Breast epithelium (tissue), 3 donors: ENCODE measurements at regions not wholly inside any gene's neighbourhood (a gene's known extent, or its start where the extent isn't known, plus 50 kb on each side); places are given as distances from the start of the nearest gene placed in this dataset.

Experiments used
- POLR2A ChIP-seq: fragments of 450-650 bp; IDR thresholded peaks from one replicate; pipeline ENCODE4 v1.6.1; 2016; ENCODE audit warnings: antibody characterized with exemption, mild to moderate bottlenecking, moderate library complexity
- TF ChIP-seq, protein P1 (sequence below), 3 donors: fragments of 450-650 bp; IDR thresholded peaks; one replicate each; pipeline ENCODE4 v1.5.1; 2016 to 2017; ENCODE audit warnings: antibody characterized with exemption in 3 of 3, mild to moderate bottlenecking in 3 of 3, moderate library complexity in 3 of 3

DNA sequence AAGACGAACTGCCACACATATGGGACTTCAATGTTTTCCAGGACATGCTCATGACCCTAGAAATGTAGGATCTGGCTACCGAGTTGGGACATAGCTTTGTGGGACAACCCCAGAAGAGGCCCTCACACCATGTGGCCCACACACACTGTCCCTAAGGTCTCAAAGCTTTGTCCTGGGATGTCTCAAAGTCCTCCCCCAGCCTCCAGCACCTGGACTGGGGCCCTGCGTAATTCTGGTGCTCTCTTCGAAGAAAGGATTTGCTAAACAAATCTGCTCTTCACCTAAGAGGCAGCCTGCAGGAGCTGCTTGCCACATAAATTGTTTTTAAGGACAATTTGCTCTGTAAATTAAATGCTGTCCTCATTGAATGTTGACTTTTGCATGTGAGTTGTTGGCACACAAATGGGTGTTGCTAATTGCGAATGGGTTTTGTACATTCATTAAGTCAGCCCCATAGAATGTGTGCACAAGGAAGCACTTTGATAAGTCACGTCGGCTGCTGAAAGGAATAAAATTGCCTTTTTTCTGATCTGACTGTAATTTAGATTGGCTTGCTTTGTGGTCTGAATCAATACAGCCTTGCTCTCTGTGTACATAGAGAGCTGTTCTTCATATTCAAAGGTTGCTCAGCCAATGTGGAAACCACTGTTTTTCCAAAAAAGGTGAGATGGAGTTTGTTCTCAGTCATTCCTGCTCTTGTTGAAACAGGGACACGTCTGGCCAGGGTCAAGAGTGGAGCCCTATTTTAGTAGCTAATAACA lies 161.6 kb upstream of the PWP1 start:
- TF ChIP-seq, protein P1, sequence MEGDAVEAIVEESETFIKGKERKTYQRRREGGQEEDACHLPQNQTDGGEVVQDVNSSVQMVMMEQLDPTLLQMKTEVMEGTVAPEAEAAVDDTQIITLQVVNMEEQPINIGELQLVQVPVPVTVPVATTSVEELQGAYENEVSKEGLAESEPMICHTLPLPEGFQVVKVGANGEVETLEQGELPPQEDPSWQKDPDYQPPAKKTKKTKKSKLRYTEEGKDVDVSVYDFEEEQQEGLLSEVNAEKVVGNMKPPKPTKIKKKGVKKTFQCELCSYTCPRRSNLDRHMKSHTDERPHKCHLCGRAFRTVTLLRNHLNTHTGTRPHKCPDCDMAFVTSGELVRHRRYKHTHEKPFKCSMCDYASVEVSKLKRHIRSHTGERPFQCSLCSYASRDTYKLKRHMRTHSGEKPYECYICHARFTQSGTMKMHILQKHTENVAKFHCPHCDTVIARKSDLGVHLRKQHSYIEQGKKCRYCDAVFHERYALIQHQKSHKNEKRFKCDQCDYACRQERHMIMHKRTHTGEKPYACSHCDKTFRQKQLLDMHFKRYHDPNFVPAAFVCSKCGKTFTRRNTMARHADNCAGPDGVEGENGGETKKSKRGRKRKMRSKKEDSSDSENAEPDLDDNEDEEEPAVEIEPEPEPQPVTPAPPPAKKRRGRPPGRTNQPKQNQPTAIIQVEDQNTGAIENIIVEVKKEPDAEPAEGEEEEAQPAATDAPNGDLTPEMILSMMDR (IDR thresholded peaks at IDR 0.05), result no peak
- TF ChIP-seq POLR2A, result no peak
